ENCODE measurements at regions not wholly inside any gene's neighbourhood (a gene's known extent, or its start where the extent isn't known, plus 50 kb on each side); places are given as distances from the start of the nearest gene placed in this dataset.

- H2AFZ ChIP-seq (replicated peaks): no peak overlapping the region
Measured at GRCh38 chr13:74892096-74892495, 589.9 kb downstream of the TBC1D4 start.

GRCh38 chr13:74891610-74892009, 590.4 kb downstream of the TBC1D4 start:
- Histone ChIP-seq H3K4me2 (no peak overlapping the region), H3K27ac (no peak overlapping the region), H3K36me3 (no peaks in the 10 kb centered on the region), H3K4me3 (no peak overlapping the region), H3K79me2 (ENCODE audit: low read depth) (no peaks in the 10 kb centered on the region), H2AFZ (replicated peaks) (no peak overlapping the region), H4K20me1 (ENCODE audit: low read depth) (no peaks in the 10 kb centered on the region), H3K27me3 (no peaks in the 10 kb centered on the region), H3K4me1 (no peaks in the 10 kb centered on the region), H3K9me3 (ENCODE audit: low read depth) (no peaks in the 10 kb centered on the region), H3K9ac (no peak overlapping the region), H3F3A (ENCODE audit: low read depth) (no peaks in the 10 kb centered on the region)
- no peaks in the 10 kb centered on the region for H3K36me3 Mint-ChIP-seq
- no peak overlapping the region for H3K4me3 Mint-ChIP-seq
- no peak for TF ChIP-seq EZH2 (IDR thresholded peaks at IDR 0.05)
- TF ChIP-seq EZH2phosphoT487 (IDR thresholded peaks at IDR 0.05): no peak
- TF ChIP-seq CTCF (IDR thresholded peaks at IDR 0.05): no peak
- H3K27me3 Mint-ChIP-seq (ENCODE audit: insufficient read depth, low read depth): no peaks in the 10 kb centered on the region
- no peaks in the 10 kb centered on the region for H3K4me1 Mint-ChIP-seq
- H3K9me3 Mint-ChIP-seq: no peaks in the 10 kb centered on the region
- H3K27ac Mint-ChIP-seq: no peak overlapping the region
- no peak for DNase-seq (ENCODE audit: low spot score)

More at GRCh38 chr13:74892096-74892495, 589.9 kb downstream of the TBC1D4 start:
- Mint-ChIP-seq H3K27me3 (ENCODE audit: insufficient read depth, low read depth) (no peaks in the 10 kb centered on the region), H3K4me1 (no peaks in the 10 kb centered on the region), H3K36me3 (no peaks in the 10 kb centered on the region), H3K27ac (no peak overlapping the region), H3K9me3 (no peaks in the 10 kb centered on the region), H3K4me3 (no peak overlapping the region)
- Histone ChIP-seq H3F3A (ENCODE audit: low read depth) (no peaks in the 10 kb centered on the region), H3K27ac (no peak overlapping the region), H3K4me1 (no peaks in the 10 kb centered on the region), H3K9me3 (ENCODE audit: low read depth) (no peaks in the 10 kb centered on the region), H3K27me3 (no peaks in the 10 kb centered on the region), H3K4me3 (no peak overlapping the region), H3K4me2 (no peak overlapping the region), H4K20me1 (ENCODE audit: low read depth) (no peaks in the 10 kb centered on the region), H3K36me3 (no peaks in the 10 kb centered on the region), H3K79me2 (ENCODE audit: low read depth) (no peaks in the 10 kb centered on the region), H3K9ac (no peak overlapping the region)
- DNase-seq (ENCODE audit: low spot score): no peak
- TF ChIP-seq CTCF (IDR thresholded peaks at IDR 0.05) (no peak), EZH2 (IDR thresholded peaks at IDR 0.05) (no peak), EZH2phosphoT487 (IDR thresholded peaks at IDR 0.05) (no peak)

GRCh38 chr13:74889321-74889720, 592.6 kb downstream of the TBC1D4 start:
- no peaks in the 10 kb centered on the region for H3K9me3 Mint-ChIP-seq
- no peak overlapping the region for H3K27ac ChIP-seq
- H3K27me3 ChIP-seq: no peaks in the 10 kb centered on the region
- H3K27ac Mint-ChIP-seq: no peak overlapping the region
- H3F3A ChIP-seq (ENCODE audit: low read depth): no peaks in the 10 kb centered on the region
- no peaks in the 10 kb centered on the region for H4K20me1 ChIP-seq (ENCODE audit: low read depth)
- H3K79me2 ChIP-seq (ENCODE audit: low read depth): no peaks in the 10 kb centered on the region
- H3K9ac ChIP-seq: no peak overlapping the region
- no peak overlapping the region for H3K4me2 ChIP-seq
- no peak for DNase-seq (ENCODE audit: low spot score)
- TF ChIP-seq EZH2phosphoT487 (IDR thresholded peaks at IDR 0.05): no peak
- TF ChIP-seq EZH2 (IDR thresholded peaks at IDR 0.05): no peak
- TF ChIP-seq CTCF (IDR thresholded peaks at IDR 0.05): no peak
- no peaks in the 10 kb centered on the region for H3K9me3 ChIP-seq (ENCODE audit: low read depth)
- no peaks in the 10 kb centered on the region for H3K36me3 Mint-ChIP-seq
- H3K36me3 ChIP-seq: no peaks in the 10 kb centered on the region
- H3K4me1 Mint-ChIP-seq: no peaks in the 10 kb centered on the region
- H3K4me1 ChIP-seq: no peaks in the 10 kb centered on the region
- H3K27me3 Mint-ChIP-seq (ENCODE audit: insufficient read depth, low read depth): no peaks in the 10 kb centered on the region
- H3K4me3 ChIP-seq: no peak overlapping the region
- no peak overlapping the region for H2AFZ ChIP-seq (replicated peaks)
- no peak overlapping the region for H3K4me3 Mint-ChIP-seq

All from neural progenitor cell (in vitro differentiated cells).